H9 (cell line): ENCODE measurements at regions not wholly inside any gene's neighbourhood (a gene's known extent, or its start where the extent isn't known, plus 50 kb on each side); places are given as distances from the start of the nearest gene placed in this dataset.

Source experiments
- DNase-seq: peaks from one replicate; pipeline ENCODE4 v3.0.0-alpha.2; 2017
- H2AFZ ChIP-seq: one replicate; pipeline ENCODE4 v1.6.1; 2013; ENCODE audit warnings: mild to moderate bottlenecking, low read length, control low read depth, moderate library complexity
- H2AK5ac ChIP-seq: 2 replicates; pipeline ENCODE4 v1.6.1; 2013; ENCODE audit warnings: low read length, control low read depth, mixed read lengths; ENCODE audit not compliant: insufficient read length
- H2BK120ac ChIP-seq: one replicate; pipeline ENCODE4 v1.6.1; 2013; ENCODE audit warnings: low read depth, mild to moderate bottlenecking, low read length, control low read depth, inconsistent platforms; ENCODE audit not compliant: poor library complexity, severe bottlenecking
- H2BK12ac ChIP-seq: 2 replicates; pipeline ENCODE4 v1.6.1; 2013; ENCODE audit warnings: low read length, control low read depth, mixed read lengths, low read depth; ENCODE audit not compliant: insufficient read length
- H2BK15ac ChIP-seq: 2 replicates; pipeline ENCODE4 v1.6.1; 2013; ENCODE audit warnings: low read depth, low read length, control low read depth
- H2BK20ac ChIP-seq: one replicate; pipeline ENCODE4 v1.6.1; 2013; ENCODE audit warnings: low read depth, mild to moderate bottlenecking, low read length, control low read depth, inconsistent platforms; ENCODE audit not compliant: poor library complexity, severe bottlenecking
- H2BK5ac ChIP-seq: 2 replicates; pipeline ENCODE4 v1.6.1; 2013; ENCODE audit warnings: low read length, control low read depth, mixed read lengths; ENCODE audit not compliant: insufficient read length
- H3K14ac ChIP-seq: 2 replicates; pipeline ENCODE4 v1.6.1; 2013; ENCODE audit warnings: low read length, control low read depth; ENCODE audit not compliant: insufficient read depth
- H3K18ac ChIP-seq: 2 replicates; pipeline ENCODE4 v1.6.1; 2013; ENCODE audit warnings: low read depth, mild to moderate bottlenecking, mixed read lengths, low read length, control low read depth; ENCODE audit not compliant: insufficient read length
- H3K23ac ChIP-seq: 2 replicates; pipeline ENCODE4 v1.6.1; 2013; ENCODE audit warnings: low read length, control low read depth, mixed read lengths, low read depth; ENCODE audit not compliant: insufficient read length
- H3K23me2 ChIP-seq: 2 replicates; pipeline ENCODE4 v1.6.1; 2013; ENCODE audit warnings: low read depth, mild to moderate bottlenecking, mixed read lengths, low read length, control low read depth; ENCODE audit not compliant: insufficient read length, poor library complexity, severe bottlenecking
- H3K27ac ChIP-seq: 2 replicates; pipeline ENCODE4 v1.5.1; 2013; ENCODE audit warnings: low read length, control low read depth, mixed read lengths, low read depth; ENCODE audit not compliant: insufficient read length
- H3K27me3 ChIP-seq: 2 replicates; pipeline ENCODE4 v1.6.1; 2013; ENCODE audit warnings: low read length, control low read depth, inconsistent platforms; ENCODE audit not compliant: insufficient read depth
- H3K4ac ChIP-seq: 2 replicates; pipeline ENCODE4 v1.6.1; 2013; ENCODE audit warnings: low read depth, mild to moderate bottlenecking, control low read depth, inconsistent platforms, low read length, moderate library complexity
- H3K4me1 ChIP-seq: 2 replicates; pipeline ENCODE4 v1.6.1; 2013; ENCODE audit warnings: low read length, control low read depth, inconsistent platforms; ENCODE audit not compliant: insufficient read depth
- H3K4me2 ChIP-seq: 2 replicates; pipeline ENCODE4 v1.6.1; 2013; ENCODE audit warnings: low read length, control low read depth, mixed read lengths; ENCODE audit not compliant: insufficient read length, insufficient read depth
- H3K56ac ChIP-seq: 2 replicates; pipeline ENCODE4 v1.6.1; 2013; ENCODE audit warnings: low read depth, mild to moderate bottlenecking, mixed read lengths, low read length, control low read depth; ENCODE audit not compliant: insufficient read length
- H3K79me1 ChIP-seq: 2 replicates; pipeline ENCODE4 v1.6.1; 2013; ENCODE audit warnings: low read depth, mild to moderate bottlenecking, moderate library complexity, low read length, control low read depth, inconsistent platforms; ENCODE audit not compliant: insufficient read depth, poor library complexity, severe bottlenecking
- H3K79me2 ChIP-seq: 2 replicates; pipeline ENCODE4 v1.6.1; 2013; ENCODE audit warnings: low read length, control low read depth, inconsistent platforms; ENCODE audit not compliant: insufficient read depth
- H3K9ac ChIP-seq: 2 replicates; pipeline ENCODE4 v1.6.1; 2013; ENCODE audit warnings: low read length, control low read depth, mixed read lengths; ENCODE audit not compliant: insufficient read length; ENCODE audit errors: extremely low read depth
- H3K9me3 ChIP-seq: one replicate; pipeline ENCODE4 v1.6.1; 2013; ENCODE audit warnings: low read depth, low read length, inconsistent platforms; ENCODE audit not compliant: control insufficient read depth
- H3T11ph ChIP-seq: one replicate; pipeline ENCODE4 v1.6.1; 2013; ENCODE audit warnings: mild to moderate bottlenecking, low read length, control low read depth, inconsistent platforms
- H4K20me1 ChIP-seq: one replicate; pipeline ENCODE4 v1.6.1; 2013; ENCODE audit not compliant: control insufficient read depth, insufficient read length, insufficient read depth
- H4K5ac ChIP-seq: 2 replicates; pipeline ENCODE4 v1.6.1; 2013; ENCODE audit warnings: low read depth, mild to moderate bottlenecking, mixed read lengths, low read length, control low read depth; ENCODE audit not compliant: insufficient read length
- H4K8ac ChIP-seq: replicated peaks from 2 replicates; pipeline ENCODE4 v1.6.1; 2013; ENCODE audit warnings: low read length, control low read depth, mixed read lengths, low read depth; ENCODE audit not compliant: insufficient read length
- H4K91ac ChIP-seq: 2 replicates; pipeline ENCODE4 v1.6.1; 2013; ENCODE audit warnings: low read depth, mild to moderate bottlenecking, moderate library complexity, mixed read lengths, low read length, control low read depth; ENCODE audit not compliant: insufficient read length
- H3K27ac Mint-ChIP-seq, 3 experiments: 2 replicates in 2 of 3; 3 replicates in 1 of 3; pipeline ENCODE4 v1.8.0; 2020 to 2021; ENCODE audit warnings: mixed read lengths in 3 of 3, mild to moderate bottlenecking in 1 of 3, moderate library complexity in 1 of 3
- H3K27me3 Mint-ChIP-seq: 2 replicates; pipeline ENCODE4 v1.8.0; 2021; ENCODE audit warnings: low read depth, mild to moderate bottlenecking, moderate library complexity, mixed read lengths
- H3K36me3 Mint-ChIP-seq, 3 experiments: 2 replicates in 2 of 3; 3 replicates in 1 of 3; pipeline ENCODE4 v1.8.0; 2020 to 2021; ENCODE audit warnings: low read depth in 3 of 3, mixed read lengths in 3 of 3; ENCODE audit not compliant: insufficient read depth in 1 of 3
- H3K4me1 Mint-ChIP-seq, 2 experiments: 2 replicates each; pipeline ENCODE4 v1.8.0; 2020; ENCODE audit warnings: mixed read lengths in 2 of 2
- H3K4me3 Mint-ChIP-seq, 2 experiments: 2 replicates in 1 of 2; 3 replicates in 1 of 2; pipeline ENCODE4 v1.8.0; 2020 to 2021; ENCODE audit warnings: mild to moderate bottlenecking in 2 of 2, mixed read lengths in 2 of 2, moderate library complexity in 1 of 2
- H3K9me3 Mint-ChIP-seq, 2 experiments: 2 replicates in 1 of 2; 3 replicates in 1 of 2; pipeline ENCODE4 v1.8.0; 2020; ENCODE audit warnings: mild to moderate bottlenecking in 2 of 2, mixed read lengths in 2 of 2, moderate library complexity in 1 of 2
- WGBS: extraction: QIAGEN DNeasy Blood & Tissue Kit; methylation state at CpG from one replicate; pipeline ENCODE4 v1.1.7; 2013; ENCODE audit warnings: missing lambda C conversion rate, low lambda C conversion rate, mixed read lengths; ENCODE audit not compliant: insufficient read length; ENCODE audit errors: extremely low coverage; 5-methylcytosine and 5-hydroxymethylcytosine counted together
- TF ChIP-seq, protein P1 (sequence below): fragments of 200-600 bp; sonication (generic); conservative IDR thresholded peaks from 3 replicates; pipeline ENCODE4 v1.8.0; 2021; ENCODE audit warnings: antibody characterized with exemption, mild to moderate bottlenecking

DNA sequence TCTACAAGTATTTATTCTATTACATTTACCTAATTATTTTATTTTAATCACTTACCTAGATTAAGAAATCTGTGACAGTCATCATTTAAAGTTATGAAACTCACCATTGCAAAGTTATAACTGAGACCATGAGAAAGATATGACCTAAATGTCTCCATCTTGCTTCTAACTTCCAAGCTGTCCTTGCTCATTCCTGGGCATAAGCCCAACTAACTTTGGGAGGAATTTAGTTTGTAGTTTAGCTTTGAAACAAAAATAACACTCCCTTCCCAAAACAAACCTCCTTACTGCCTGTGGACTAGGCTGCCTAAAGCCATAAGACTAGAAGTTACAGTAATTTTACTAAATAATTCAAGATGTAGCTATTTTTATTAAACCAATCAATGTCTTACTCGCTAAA is 195.6 kb upstream of the RAI14 start:
- Mint-ChIP-seq H3K9me3 (peaks cover 27 to 44% of the 10 kb centered on the region in 2 experiments), H3K27me3 (no peaks in the 10 kb centered on the region), H3K36me3 (peaks cover 17 to 36% (median 20%) of the 10 kb centered on the region in 3 experiments), H3K27ac (no peak overlapping the region), H3K4me3 (no peak overlapping the region), H3K4me1 (peaks cover 0 to 2% of the 10 kb centered on the region in 2 experiments; a peak in 1 of 4 replicates)
- H2BK20ac ChIP-seq, result no peak overlapping the region
- H3K27me3 ChIP-seq, result no peaks in the 10 kb centered on the region
- no peaks in the 10 kb centered on the region for H4K20me1 ChIP-seq
- H4K8ac ChIP-seq, result no peak overlapping the region
- H3K9ac ChIP-seq, result no peak overlapping the region
- no peak for DNase-seq
- no peak overlapping the region for H2BK12ac ChIP-seq
- no peaks in the 10 kb centered on the region for H3K79me1 ChIP-seq
- H3K23ac ChIP-seq, result no peak overlapping the region
- H2AFZ ChIP-seq, result no peak overlapping the region
- H2AK5ac ChIP-seq, result no peak overlapping the region
- no peak overlapping the region for H3T11ph ChIP-seq
- no peaks in the 10 kb centered on the region for H3K4me1 ChIP-seq
- WGBS, result no CpG with 5 or more reads among the region's 1 CpG
- no peak overlapping the region for H3K4ac ChIP-seq
- no peaks in the 10 kb centered on the region for H3K9me3 ChIP-seq
- H2BK120ac ChIP-seq, result no peak overlapping the region
- no peak overlapping the region for H4K91ac ChIP-seq
- no peak overlapping the region for H3K4me2 ChIP-seq
- no peak overlapping the region for H3K27ac ChIP-seq
- no peak overlapping the region for H3K56ac ChIP-seq
- H3K14ac ChIP-seq, result no peak overlapping the region
- H3K79me2 ChIP-seq, result no peaks in the 10 kb centered on the region
- H4K5ac ChIP-seq, result no peak overlapping the region
- H2BK5ac ChIP-seq, result no peak overlapping the region
- TF ChIP-seq, protein P1, sequence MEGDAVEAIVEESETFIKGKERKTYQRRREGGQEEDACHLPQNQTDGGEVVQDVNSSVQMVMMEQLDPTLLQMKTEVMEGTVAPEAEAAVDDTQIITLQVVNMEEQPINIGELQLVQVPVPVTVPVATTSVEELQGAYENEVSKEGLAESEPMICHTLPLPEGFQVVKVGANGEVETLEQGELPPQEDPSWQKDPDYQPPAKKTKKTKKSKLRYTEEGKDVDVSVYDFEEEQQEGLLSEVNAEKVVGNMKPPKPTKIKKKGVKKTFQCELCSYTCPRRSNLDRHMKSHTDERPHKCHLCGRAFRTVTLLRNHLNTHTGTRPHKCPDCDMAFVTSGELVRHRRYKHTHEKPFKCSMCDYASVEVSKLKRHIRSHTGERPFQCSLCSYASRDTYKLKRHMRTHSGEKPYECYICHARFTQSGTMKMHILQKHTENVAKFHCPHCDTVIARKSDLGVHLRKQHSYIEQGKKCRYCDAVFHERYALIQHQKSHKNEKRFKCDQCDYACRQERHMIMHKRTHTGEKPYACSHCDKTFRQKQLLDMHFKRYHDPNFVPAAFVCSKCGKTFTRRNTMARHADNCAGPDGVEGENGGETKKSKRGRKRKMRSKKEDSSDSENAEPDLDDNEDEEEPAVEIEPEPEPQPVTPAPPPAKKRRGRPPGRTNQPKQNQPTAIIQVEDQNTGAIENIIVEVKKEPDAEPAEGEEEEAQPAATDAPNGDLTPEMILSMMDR, result no peak
- H2BK15ac ChIP-seq, result no peak overlapping the region
- no peaks in the 10 kb centered on the region for H3K23me2 ChIP-seq
- no peak overlapping the region for H3K18ac ChIP-seq
